ENCODE measurements at regions not wholly inside any gene's neighbourhood (a gene's known extent, or its start where the extent isn't known, plus 50 kb on each side); places are given as distances from the start of the nearest gene placed in this dataset.

DNA sequence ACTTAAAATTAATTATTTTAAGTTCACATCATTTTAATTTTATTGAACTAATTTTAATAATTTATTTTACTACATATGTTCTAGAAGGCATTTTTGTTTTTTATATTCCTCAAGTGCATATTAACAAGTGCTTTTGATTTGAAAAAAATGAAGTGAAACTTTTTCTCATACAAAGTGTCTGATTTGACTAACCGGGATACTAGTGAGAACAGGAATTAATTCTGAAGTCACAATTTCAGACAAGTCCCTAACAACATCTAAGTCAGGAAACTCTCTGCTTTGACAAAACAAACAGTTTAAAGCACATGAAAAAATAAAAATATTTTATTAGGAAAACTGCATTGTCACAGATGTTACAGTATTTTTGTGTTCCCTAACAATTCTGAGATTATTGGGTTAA, 1166.3 kb upstream of the CITED2 start:
- no peaks in the 10 kb centered on the region for H3K36me3 ChIP-seq (ENCODE audit: control insufficient read depth, insufficient read depth, low read length)
- no peak overlapping the region for H3K27ac ChIP-seq (ENCODE audit: insufficient read depth, low read length, poor library complexity, severe bottlenecking)
- H3K9me3 ChIP-seq (ENCODE audit: control insufficient read depth, low read length), result no peaks in the 10 kb centered on the region
- H3K27me3 ChIP-seq (replicated peaks; ENCODE audit: control insufficient read depth, insufficient read depth, low read length, poor library complexity, severe bottlenecking), result no peaks in the 10 kb centered on the region
- no peaks in the 10 kb centered on the region for H3K4me1 ChIP-seq (ENCODE audit: control insufficient read depth, insufficient read depth, low read length, poor library complexity, severe bottlenecking)
- no peak overlapping the region for H3K4me3 ChIP-seq (ENCODE audit: insufficient read depth, low read depth, low read length, poor library complexity, severe bottlenecking)
- DNase-seq, result no peak

DNA sequence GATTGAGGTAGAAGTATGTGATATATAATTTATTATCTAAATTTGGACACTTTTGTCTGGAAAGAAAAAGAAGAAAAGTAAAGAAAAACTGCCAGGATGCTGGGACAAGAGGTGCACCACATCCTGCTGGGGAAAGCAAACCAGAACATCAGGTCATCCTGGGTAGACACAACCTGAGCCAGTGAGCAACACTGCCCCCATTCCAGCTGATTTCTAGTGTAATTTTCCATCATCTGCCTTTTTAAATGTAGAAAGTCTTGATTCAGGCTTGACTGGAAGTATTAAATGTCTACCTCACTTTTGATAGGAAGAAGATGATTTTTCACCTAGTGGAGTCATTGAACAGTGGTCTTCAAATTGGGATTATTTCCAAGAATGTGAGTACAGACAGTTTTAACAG, 1164.5 kb upstream of the CITED2 start:
- DNase-seq, result no peak
- H3K4me3 ChIP-seq (ENCODE audit: insufficient read depth, low read depth, low read length, poor library complexity, severe bottlenecking), result no peak overlapping the region
- H3K27me3 ChIP-seq (replicated peaks; ENCODE audit: control insufficient read depth, insufficient read depth, low read length, poor library complexity, severe bottlenecking), result no peaks in the 10 kb centered on the region
- H3K9me3 ChIP-seq (ENCODE audit: control insufficient read depth, low read length), result no peaks in the 10 kb centered on the region
- no peak overlapping the region for H3K27ac ChIP-seq (ENCODE audit: insufficient read depth, low read length, poor library complexity, severe bottlenecking)
- H3K4me1 ChIP-seq (ENCODE audit: control insufficient read depth, insufficient read depth, low read length, poor library complexity, severe bottlenecking), result no peaks in the 10 kb centered on the region
- H3K36me3 ChIP-seq (ENCODE audit: control insufficient read depth, insufficient read depth, low read length), result no peaks in the 10 kb centered on the region

DNA sequence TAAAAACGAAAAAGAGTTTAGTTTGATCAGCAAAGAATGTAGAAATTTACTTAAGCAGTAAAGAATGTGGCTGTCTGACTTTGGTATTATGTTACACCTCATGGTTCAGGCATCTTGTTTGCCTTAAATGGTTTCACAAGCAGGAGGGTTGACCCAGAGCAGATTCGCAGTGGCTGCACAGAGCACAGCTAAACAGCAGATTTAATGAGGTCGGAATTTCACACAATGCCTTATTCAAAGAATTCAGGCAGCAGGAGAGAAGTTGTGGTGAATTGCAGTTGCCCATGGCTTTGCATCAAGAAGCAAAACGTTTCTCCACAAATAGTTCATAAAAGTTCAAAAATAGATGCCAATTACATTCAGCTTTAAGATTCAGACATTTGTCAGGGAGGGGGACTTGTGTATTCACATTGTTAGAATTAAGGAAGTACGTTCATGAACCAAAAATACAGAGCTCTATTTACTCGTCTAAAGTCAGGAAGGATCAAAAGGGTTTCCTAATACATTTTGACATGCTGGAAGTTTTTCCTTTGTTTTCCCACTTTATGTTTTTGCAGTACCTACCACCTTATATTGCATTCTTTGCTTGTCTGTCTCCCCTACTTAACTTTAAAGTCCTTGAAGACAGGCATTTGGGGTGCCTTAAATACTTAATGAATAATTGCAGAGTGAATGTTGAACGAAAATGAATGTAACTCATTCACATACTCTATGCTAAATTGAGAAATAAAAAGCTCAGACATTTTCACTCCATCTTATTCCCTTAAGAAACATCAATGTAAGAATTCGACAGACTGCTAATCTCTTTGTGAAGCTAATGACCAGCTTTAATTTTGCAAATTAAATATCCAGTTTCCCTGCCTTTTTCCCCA, 1163.6 kb upstream of the CITED2 start:
- Histone ChIP-seq H3K36me3 (ENCODE audit: control insufficient read depth, insufficient read depth, low read length) (no peaks in the 10 kb centered on the region), H3K4me1 (ENCODE audit: control insufficient read depth, insufficient read depth, low read length, poor library complexity, severe bottlenecking) (no peaks in the 10 kb centered on the region), H3K9me3 (ENCODE audit: control insufficient read depth, low read length) (no peaks in the 10 kb centered on the region), H3K27ac (ENCODE audit: insufficient read depth, low read length, poor library complexity, severe bottlenecking) (no peak overlapping the region), H3K4me3 (ENCODE audit: insufficient read depth, low read depth, low read length, poor library complexity, severe bottlenecking) (no peak overlapping the region), H3K27me3 (replicated peaks; ENCODE audit: control insufficient read depth, insufficient read depth, low read length, poor library complexity, severe bottlenecking) (no peaks in the 10 kb centered on the region)
- no peak for DNase-seq

DNA sequence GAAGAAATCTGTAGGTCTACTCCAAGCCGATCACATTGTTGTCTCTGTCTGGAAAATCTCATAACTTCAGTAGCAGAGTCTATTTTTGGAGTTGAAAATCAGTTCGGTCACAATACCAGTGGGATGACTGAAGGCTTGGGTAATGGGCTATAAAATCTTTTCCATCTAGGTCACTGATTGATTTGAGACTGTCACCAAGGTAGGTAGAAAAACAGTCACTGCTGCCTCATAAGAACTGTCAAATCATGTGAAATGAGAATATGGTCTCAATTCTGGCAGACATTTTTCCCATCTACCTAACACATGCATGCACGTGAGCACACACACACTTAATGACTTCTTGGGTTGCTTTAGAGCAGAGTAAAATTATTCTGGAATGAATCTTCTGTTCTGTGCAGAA, 1162.8 kb upstream of the CITED2 start:
- Histone ChIP-seq H3K4me3 (ENCODE audit: insufficient read depth, low read depth, low read length, poor library complexity, severe bottlenecking) (no peak overlapping the region), H3K27me3 (replicated peaks; ENCODE audit: control insufficient read depth, insufficient read depth, low read length, poor library complexity, severe bottlenecking) (no peaks in the 10 kb centered on the region), H3K9me3 (ENCODE audit: control insufficient read depth, low read length) (no peaks in the 10 kb centered on the region)

DNA sequence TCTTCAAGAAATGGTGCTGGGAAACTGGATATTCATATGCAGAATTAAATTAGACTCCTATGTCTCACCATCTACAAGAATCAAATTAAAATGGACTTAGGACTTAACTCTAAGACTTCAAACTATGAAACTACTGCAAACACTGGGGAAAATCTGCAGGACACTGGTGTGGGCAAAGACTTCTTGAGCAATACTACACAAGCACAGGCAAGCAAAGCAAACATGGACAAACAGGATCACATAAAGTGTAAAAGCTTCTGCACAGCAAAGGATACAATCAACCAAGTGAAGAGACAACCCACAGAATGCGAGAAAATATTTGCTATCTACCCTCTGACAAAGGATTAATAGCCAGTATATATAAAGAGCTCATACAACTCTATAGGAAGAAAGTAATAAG, 1161.1 kb upstream of the CITED2 start:
- no peak for DNase-seq
- Histone ChIP-seq H3K4me1 (ENCODE audit: control insufficient read depth, insufficient read depth, low read length, poor library complexity, severe bottlenecking) (no peaks in the 10 kb centered on the region), H3K36me3 (ENCODE audit: control insufficient read depth, insufficient read depth, low read length) (no peaks in the 10 kb centered on the region), H3K4me3 (ENCODE audit: insufficient read depth, low read depth, low read length, poor library complexity, severe bottlenecking) (no peak overlapping the region), H3K27me3 (replicated peaks; ENCODE audit: control insufficient read depth, insufficient read depth, low read length, poor library complexity, severe bottlenecking) (peaks cover 3% of the 10 kb centered on the region), H3K9me3 (ENCODE audit: control insufficient read depth, low read length) (no peaks in the 10 kb centered on the region), H3K27ac (ENCODE audit: insufficient read depth, low read length, poor library complexity, severe bottlenecking) (no peak overlapping the region)

More for the DNA sequence above, 1162.8 kb upstream of the CITED2 start:
- Histone ChIP-seq H3K27ac (ENCODE audit: insufficient read depth, low read length, poor library complexity, severe bottlenecking) (no peak overlapping the region), H3K36me3 (ENCODE audit: control insufficient read depth, insufficient read depth, low read length) (no peaks in the 10 kb centered on the region), H3K4me1 (ENCODE audit: control insufficient read depth, insufficient read depth, low read length, poor library complexity, severe bottlenecking) (no peaks in the 10 kb centered on the region)
- DNase-seq, result no peak

DNA sequence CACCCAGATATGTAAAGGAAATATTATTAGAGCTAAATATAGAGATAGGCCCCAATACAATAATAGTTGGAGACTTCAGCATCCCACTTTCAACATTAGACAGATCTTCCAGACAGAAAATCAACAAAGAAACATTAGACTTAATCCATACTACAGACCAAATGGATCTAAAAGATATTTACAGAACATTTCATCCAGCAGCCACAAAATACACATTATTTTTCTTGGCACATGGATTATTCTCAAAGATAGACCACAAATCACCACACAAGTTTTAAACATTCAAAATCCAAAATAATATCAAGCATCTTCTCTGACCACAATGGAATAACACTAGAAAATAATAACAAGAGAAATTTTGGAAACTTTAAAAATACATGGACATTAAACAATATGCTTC, 1159.1 kb upstream of the CITED2 start:
- DNase-seq, result no peak
- H3K9me3 ChIP-seq (ENCODE audit: control insufficient read depth, low read length), result no peaks in the 10 kb centered on the region
- H3K4me3 ChIP-seq (ENCODE audit: insufficient read depth, low read depth, low read length, poor library complexity, severe bottlenecking), result no peak overlapping the region
- no peak overlapping the region for H3K27ac ChIP-seq (ENCODE audit: insufficient read depth, low read length, poor library complexity, severe bottlenecking)
- H3K36me3 ChIP-seq (ENCODE audit: control insufficient read depth, insufficient read depth, low read length), result no peaks in the 10 kb centered on the region
- H3K27me3 ChIP-seq (replicated peaks; ENCODE audit: control insufficient read depth, insufficient read depth, low read length, poor library complexity, severe bottlenecking), result peaks cover 3% of the 10 kb centered on the region
- no peaks in the 10 kb centered on the region for H3K4me1 ChIP-seq (ENCODE audit: control insufficient read depth, insufficient read depth, low read length, poor library complexity, severe bottlenecking)

DNA sequence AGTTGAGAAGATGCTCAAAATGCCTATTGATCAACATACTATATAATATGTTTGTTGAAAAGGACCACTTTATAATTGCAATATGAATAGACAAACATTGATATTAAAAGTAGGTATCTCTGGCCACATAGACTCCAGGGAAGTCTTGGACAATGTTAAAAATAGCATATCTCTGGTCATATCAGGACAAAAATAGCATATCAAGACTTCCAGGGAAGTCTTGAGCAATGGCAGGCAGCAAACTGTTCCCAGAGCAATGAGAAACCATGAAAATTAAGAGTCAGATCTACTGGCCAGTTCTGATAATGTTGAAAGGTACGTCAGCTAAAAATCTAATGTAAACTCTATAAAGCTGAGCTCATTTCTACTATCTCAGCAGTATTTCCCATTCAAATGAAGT, 1130.3 kb upstream of the CITED2 start:
- Histone ChIP-seq H3K4me1 (ENCODE audit: control insufficient read depth, insufficient read depth, low read length, poor library complexity, severe bottlenecking) (no peaks in the 10 kb centered on the region), H3K27me3 (replicated peaks; ENCODE audit: control insufficient read depth, insufficient read depth, low read length, poor library complexity, severe bottlenecking) (no peaks in the 10 kb centered on the region), H3K4me3 (ENCODE audit: insufficient read depth, low read depth, low read length, poor library complexity, severe bottlenecking) (no peak overlapping the region), H3K36me3 (ENCODE audit: control insufficient read depth, insufficient read depth, low read length) (no peaks in the 10 kb centered on the region), H3K27ac (ENCODE audit: insufficient read depth, low read length, poor library complexity, severe bottlenecking) (no peak overlapping the region), H3K9me3 (ENCODE audit: control insufficient read depth, low read length) (no peaks in the 10 kb centered on the region)
- DNase-seq, result no peak

DNA sequence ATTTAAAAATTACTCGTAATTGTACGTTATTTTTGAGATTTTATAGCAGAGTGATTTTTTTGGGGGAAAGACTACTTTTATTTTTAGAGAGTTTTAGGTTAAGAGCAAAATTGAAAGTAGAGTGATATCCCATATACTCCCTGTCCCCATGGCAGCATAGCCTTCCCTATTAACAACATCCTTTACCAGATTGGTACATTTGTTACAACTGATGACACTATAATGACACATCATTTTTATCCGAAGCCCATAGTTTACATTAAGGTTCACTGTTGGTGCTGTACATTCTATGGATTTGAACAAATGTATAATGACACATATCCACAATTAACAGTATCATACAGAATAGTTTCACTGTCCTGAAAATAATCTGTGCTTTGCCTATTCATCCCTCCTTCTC, 1126.4 kb upstream of the CITED2 start:
- no peaks in the 10 kb centered on the region for H3K9me3 ChIP-seq (ENCODE audit: control insufficient read depth, low read length)
- no peak for DNase-seq
- H3K36me3 ChIP-seq (ENCODE audit: control insufficient read depth, insufficient read depth, low read length), result no peaks in the 10 kb centered on the region
- H3K4me3 ChIP-seq (ENCODE audit: insufficient read depth, low read depth, low read length, poor library complexity, severe bottlenecking), result no peak overlapping the region
- no peaks in the 10 kb centered on the region for H3K4me1 ChIP-seq (ENCODE audit: control insufficient read depth, insufficient read depth, low read length, poor library complexity, severe bottlenecking)
- H3K27me3 ChIP-seq (replicated peaks; ENCODE audit: control insufficient read depth, insufficient read depth, low read length, poor library complexity, severe bottlenecking), result no peaks in the 10 kb centered on the region
- H3K27ac ChIP-seq (ENCODE audit: insufficient read depth, low read length, poor library complexity, severe bottlenecking), result no peak overlapping the region

DNA sequence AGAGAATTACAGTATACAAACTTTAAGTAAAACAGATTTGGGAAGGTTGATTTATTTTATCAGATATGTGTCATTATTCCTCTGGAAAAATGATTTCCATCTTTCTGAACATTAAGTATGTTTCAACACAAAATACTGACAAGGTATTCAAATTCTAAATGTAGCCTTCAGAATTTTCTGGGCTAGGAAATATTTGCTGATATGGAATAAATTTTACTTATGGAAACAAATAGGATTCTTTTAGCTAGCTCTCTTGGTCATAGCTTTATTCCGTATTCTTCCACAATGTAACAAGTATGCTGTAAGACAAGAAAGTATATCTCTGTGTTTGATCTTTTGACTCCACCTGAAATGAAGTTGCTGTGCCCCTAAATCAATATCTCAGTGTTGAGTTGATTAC, 1125.2 kb upstream of the CITED2 start:
- DNase-seq, result no peak
- H3K4me1 ChIP-seq (ENCODE audit: control insufficient read depth, insufficient read depth, low read length, poor library complexity, severe bottlenecking), result no peaks in the 10 kb centered on the region
- no peak overlapping the region for H3K27ac ChIP-seq (ENCODE audit: insufficient read depth, low read length, poor library complexity, severe bottlenecking)
- no peak overlapping the region for H3K4me3 ChIP-seq (ENCODE audit: insufficient read depth, low read depth, low read length, poor library complexity, severe bottlenecking)
- H3K27me3 ChIP-seq (replicated peaks; ENCODE audit: control insufficient read depth, insufficient read depth, low read length, poor library complexity, severe bottlenecking), result no peaks in the 10 kb centered on the region
- no peaks in the 10 kb centered on the region for H3K36me3 ChIP-seq (ENCODE audit: control insufficient read depth, insufficient read depth, low read length)
- no peaks in the 10 kb centered on the region for H3K9me3 ChIP-seq (ENCODE audit: control insufficient read depth, low read length)

DNA sequence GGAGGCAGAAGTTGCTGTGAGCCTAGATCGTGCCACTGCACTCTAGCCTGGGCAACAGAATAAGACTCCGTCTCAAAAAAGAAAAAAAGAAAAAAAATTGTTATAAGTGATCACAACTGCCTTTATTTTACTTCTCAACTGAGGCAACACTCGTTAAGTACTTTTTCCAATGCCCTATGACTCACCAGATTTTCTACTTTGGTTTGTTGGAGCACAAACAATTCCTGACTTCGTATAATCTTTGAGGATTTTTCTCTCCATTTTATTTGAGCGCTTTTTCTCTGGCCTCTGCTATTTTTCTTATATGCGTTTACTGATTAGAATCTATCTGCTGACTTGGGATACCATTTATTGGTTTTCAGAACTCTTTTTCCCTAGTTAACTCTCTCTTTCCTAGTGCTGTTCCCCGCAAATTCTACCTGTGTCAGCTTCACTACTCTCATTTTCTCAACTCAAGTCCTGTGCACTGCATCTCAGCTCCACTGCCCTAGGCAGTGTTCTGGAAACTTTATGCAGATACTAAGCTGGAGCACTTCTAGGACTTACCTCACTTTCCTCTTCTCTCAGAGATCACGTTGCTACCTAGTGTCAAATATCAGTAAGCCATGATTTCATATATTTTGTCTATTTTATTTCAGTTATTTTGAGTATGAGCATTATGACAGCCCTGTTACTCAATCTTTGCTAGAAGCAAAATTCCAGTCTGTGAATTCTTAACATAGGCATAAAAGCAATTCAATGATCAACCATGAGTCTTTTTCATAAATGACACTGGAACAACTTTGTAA, 1120.1 kb upstream of the CITED2 start:
- Histone ChIP-seq H3K27ac (ENCODE audit: insufficient read depth, low read length, poor library complexity, severe bottlenecking) (no peak overlapping the region), H3K9me3 (ENCODE audit: control insufficient read depth, low read length) (no peaks in the 10 kb centered on the region), H3K27me3 (replicated peaks; ENCODE audit: control insufficient read depth, insufficient read depth, low read length, poor library complexity, severe bottlenecking) (no peaks in the 10 kb centered on the region), H3K4me3 (ENCODE audit: insufficient read depth, low read depth, low read length, poor library complexity, severe bottlenecking) (no peak overlapping the region), H3K4me1 (ENCODE audit: control insufficient read depth, insufficient read depth, low read length, poor library complexity, severe bottlenecking) (no peaks in the 10 kb centered on the region), H3K36me3 (ENCODE audit: control insufficient read depth, insufficient read depth, low read length) (no peaks in the 10 kb centered on the region)
- DNase-seq, result no peak

All from effector memory CD4-positive, alpha-beta T cell (primary cell).